Ishikawa (cell line): ENCODE measurements at regions not wholly inside any gene's neighbourhood (a gene's known extent, or its start where the extent isn't known, plus 50 kb on each side); places are given as distances from the start of the nearest gene placed in this dataset.

ENCODE experiments used
- EGR1 ChIP-seq: IDR thresholded peaks from 2 replicates; pipeline ENCODE4 v1.6.1; 2012
- EP300 ChIP-seq: IDR thresholded peaks from 2 replicates; pipeline ENCODE4 v1.6.1; 2012; ENCODE audit warnings: borderline replicate concordance
- TAF1 ChIP-seq: IDR thresholded peaks from 2 replicates; pipeline ENCODE4 v1.6.1; 2012; ENCODE audit warnings: low read depth, mild to moderate bottlenecking
- TEAD4 ChIP-seq: IDR thresholded peaks from 2 replicates; pipeline ENCODE4 v1.6.1; 2012
- YY1 ChIP-seq: IDR thresholded peaks from 2 replicates; pipeline ENCODE4 v1.6.1; 2012; ENCODE audit warnings: low read depth
- TF ChIP-seq, protein P1 (sequence below): IDR thresholded peaks from 2 replicates; pipeline ENCODE4 v1.6.1; 2012

- TF ChIP-seq YY1: no peak
- no peak for TF ChIP-seq TEAD4
- no peak for TF ChIP-seq TAF1
- TF ChIP-seq, protein P1, sequence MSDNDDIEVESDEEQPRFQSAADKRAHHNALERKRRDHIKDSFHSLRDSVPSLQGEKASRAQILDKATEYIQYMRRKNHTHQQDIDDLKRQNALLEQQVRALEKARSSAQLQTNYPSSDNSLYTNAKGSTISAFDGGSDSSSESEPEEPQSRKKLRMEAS: no peak
- no peak for TF ChIP-seq EP300
- TF ChIP-seq EGR1: no peak
Measured at GRCh38 chr22:44616882-44617655, 84.9 kb upstream of the PRR5 start.
